Brain microvascular endothelial cell (primary cell): ENCODE measurements at regions not wholly inside any gene's neighbourhood (a gene's known extent, or its start where the extent isn't known, plus 50 kb on each side); places are given as distances from the start of the nearest gene placed in this dataset.

Experiments
- DNase-seq: peaks from one replicate; pipeline ENCODE4 v3.0.0-alpha.2; 2020
- H3K27ac ChIP-seq: fragments of 250-450 bp; sonication (Bioruptor Pico); 2 replicates; pipeline ENCODE4 v1.5.1; 2020; ENCODE audit warnings: mild to moderate bottlenecking, moderate library complexity
- H3K27me3 ChIP-seq: fragments of 250-450 bp; sonication (Bioruptor Pico); replicated peaks from 2 replicates; pipeline ENCODE4 v1.5.1; 2020; ENCODE audit warnings: mild to moderate bottlenecking
- H3K36me3 ChIP-seq: fragments of 250-450 bp; sonication (Bioruptor Pico); replicated peaks from 2 replicates; pipeline ENCODE4 v1.5.1; 2020; ENCODE audit warnings: mild to moderate bottlenecking
- H3K4me3 ChIP-seq: 2 replicates; pipeline ENCODE4 v1.5.1; 2011; ENCODE audit warnings: low read depth, mild to moderate bottlenecking, control low read depth, low read length, moderate library complexity
- CTCF ChIP-seq: IDR thresholded peaks from 2 replicates; pipeline ENCODE4 v1.5.1; 2011; ENCODE audit warnings: low read depth, mild to moderate bottlenecking, moderate library complexity, low read length, control low read depth, inconsistent platforms; ENCODE audit errors: missing control alignments
- in situ Hi-C: cut with HindIII; loops from 2 replicates; pipeline ENCODE4 v1.10.0; 2017; ENCODE audit warnings: low sequenced_read_pairs, low pct_ligation_motif_present

DNA sequence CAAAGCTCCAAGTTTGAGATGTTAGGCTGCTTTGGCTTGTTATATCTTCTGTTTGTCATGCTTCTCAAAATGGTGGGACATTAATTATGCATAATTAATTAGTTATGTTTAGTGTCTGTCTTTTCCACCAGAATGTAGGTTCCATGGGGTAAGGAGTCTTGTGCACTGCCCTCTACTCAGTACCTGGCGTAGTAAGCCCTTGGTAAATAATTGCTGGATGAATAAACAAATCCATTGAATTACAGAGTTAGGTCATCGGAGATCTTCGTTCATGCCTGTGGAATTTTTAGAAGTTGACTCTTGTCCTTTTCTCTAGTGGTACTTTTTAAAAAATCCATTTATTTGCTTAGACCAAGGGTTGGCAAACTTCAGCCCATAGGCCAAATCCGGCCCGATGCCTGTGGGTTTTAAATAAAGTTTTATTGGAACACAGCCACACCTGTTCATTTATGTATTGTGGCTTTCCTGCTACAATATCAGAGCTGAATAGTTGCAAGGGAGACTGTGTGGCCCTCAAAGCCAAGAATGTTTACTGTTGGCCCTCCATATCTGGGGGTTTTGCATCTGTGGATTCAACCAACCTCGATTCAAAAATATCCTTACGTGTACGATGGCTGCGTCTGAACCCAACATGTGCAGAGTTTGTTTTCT is 524.8 kb upstream of the EEF2KMT start:
- no peak overlapping the region for H3K27ac ChIP-seq
- no peaks in the 10 kb centered on the region for H3K27me3 ChIP-seq
- no peaks in the 10 kb centered on the region for H3K36me3 ChIP-seq
- in situ Hi-C loops = no loop called here
- TF ChIP-seq CTCF = no peak
- no peak for DNase-seq
- no peak overlapping the region for H3K4me3 ChIP-seq

GRCh38 chr16:5621826-5622225 is 524.2 kb upstream of the EEF2KMT start:
- Histone ChIP-seq H3K36me3 (no peaks in the 10 kb centered on the region), H3K4me3 (no peak overlapping the region), H3K27me3 (no peaks in the 10 kb centered on the region), H3K27ac (no peak overlapping the region)
- TF ChIP-seq CTCF = no peak
- in situ Hi-C loops = no loop called here
- DNase-seq = no peak

DNA sequence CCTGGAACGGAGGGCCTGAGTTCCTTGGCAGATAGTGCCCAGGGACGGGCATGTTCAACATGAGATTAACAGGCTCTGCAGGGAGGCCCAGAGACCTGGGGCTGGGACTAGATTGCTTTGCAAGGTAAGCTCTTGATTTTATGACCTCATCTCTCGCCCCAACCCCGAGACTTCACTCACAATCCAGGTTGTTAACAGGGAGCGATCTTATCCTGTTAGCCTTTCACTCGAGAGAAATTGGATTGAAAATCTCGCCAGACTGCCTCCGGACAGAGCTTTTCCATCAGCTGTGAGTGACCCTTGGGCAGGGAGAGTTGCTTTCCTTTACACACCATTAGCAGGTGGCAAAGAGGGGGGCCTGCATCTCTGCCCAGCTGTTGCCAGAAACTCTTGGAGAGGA is 521.7 kb upstream of the EEF2KMT start:
- H3K4me3 ChIP-seq = no peak overlapping the region
- in situ Hi-C loops = no loop called here
- no peak for TF ChIP-seq CTCF

DNA sequence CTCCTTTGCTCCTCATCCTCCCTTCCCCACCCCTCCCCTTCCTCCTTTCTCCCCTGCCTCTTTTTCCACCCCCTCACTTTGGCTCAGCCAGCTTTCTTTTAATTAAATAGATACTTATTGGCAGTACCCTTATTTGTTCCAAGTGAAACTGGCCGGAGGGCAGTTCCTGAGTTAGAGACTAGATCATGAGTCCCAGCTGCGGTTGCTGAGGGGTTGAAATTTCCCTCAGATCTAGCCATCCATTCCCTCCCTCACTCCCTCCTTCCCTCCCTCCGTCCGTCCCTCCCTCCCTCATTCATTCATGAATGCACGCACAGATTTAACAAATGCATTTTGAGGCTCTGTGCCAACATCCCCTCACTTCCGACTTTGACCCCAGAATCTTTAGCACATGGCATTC is 519.2 kb upstream of the EEF2KMT start:
- no peak overlapping the region for H3K4me3 ChIP-seq
- in situ Hi-C loops = no loop called here
- no peaks in the 10 kb centered on the region for H3K36me3 ChIP-seq
- no peak for DNase-seq
- H3K27me3 ChIP-seq = no peaks in the 10 kb centered on the region
- H3K27ac ChIP-seq = no peak overlapping the region
- TF ChIP-seq CTCF = no peak

More for the DNA sequence above, 521.7 kb upstream of the EEF2KMT start:
- Histone ChIP-seq H3K27me3 (no peaks in the 10 kb centered on the region), H3K36me3 (no peaks in the 10 kb centered on the region), H3K27ac (no peak overlapping the region)
- no peak for DNase-seq

- DNase-seq = no peak
- peak; percentile 25 for TF ChIP-seq CTCF
- in situ Hi-C loops = no loop called here
- no peaks in the 10 kb centered on the region for H3K36me3 ChIP-seq
- no peaks in the 10 kb centered on the region for H3K27me3 ChIP-seq
- no peak overlapping the region for H3K4me3 ChIP-seq
- no peak overlapping the region for H3K27ac ChIP-seq
These were observed 518.5 kb upstream of the EEF2KMT start for GRCh38 chr16:5615868-5616642.
